GM23338 (cell line): ENCODE measurements at regions not wholly inside any gene's neighbourhood (a gene's known extent, or its start where the extent isn't known, plus 50 kb on each side); places are given as distances from the start of the nearest gene placed in this dataset.

Experiments
- CREB1 ChIP-seq: fragments of 250-450 bp; sonication (Bioruptor Pico); IDR thresholded peaks from 2 replicates; pipeline ENCODE4 v1.5.0; 2020; ENCODE audit warnings: low read depth, mild to moderate bottlenecking, moderate library complexity
- CTCF ChIP-seq, 2 experiments: fragments of 200-600 bp in 1 of 2; sonication (generic) in 1 of 2; conservative IDR thresholded peaks; 2 replicates each; pipeline versions ENCODE4 v1.5.1 to v1.6.1; 2016 to 2017; ENCODE audit warnings: antibody characterized with exemption in 2 of 2, low read depth in 2 of 2, mild to moderate bottlenecking in 2 of 2, moderate library complexity in 1 of 2
- EZH2 ChIP-seq: fragments of 200-600 bp; sonication (generic); IDR thresholded peaks from one replicate; pipeline ENCODE4 v1.8.0; 2017; ENCODE audit warnings: antibody characterized with exemption, mild to moderate bottlenecking, low read depth; ENCODE audit not compliant: unreplicated experiment
- EZH2phosphoT487 ChIP-seq: fragments of 200-600 bp; sonication (generic); IDR thresholded peaks from one replicate; pipeline ENCODE4 v1.8.1; 2018; ENCODE audit warnings: antibody characterized with exemption; ENCODE audit not compliant: unreplicated experiment
- NANOG ChIP-seq: IDR thresholded peaks from 2 replicates; pipeline ENCODE4 v1.6.1; 2016; ENCODE audit warnings: antibody characterized with exemption, borderline replicate concordance
- POLR2AphosphoS5 ChIP-seq: IDR thresholded peaks from 2 replicates; pipeline ENCODE4 v1.6.1; 2016; ENCODE audit warnings: antibody characterized with exemption, low read depth

- no peak for TF ChIP-seq EZH2
- TF ChIP-seq CTCF (conservative IDR thresholded peaks at IDR 0.05; ENCODE audit: low read depth in 2 of 2): no peak
- TF ChIP-seq NANOG: no peak
- no peak for TF ChIP-seq CREB1 (CRISPR knock-in tag)
- no peak for TF ChIP-seq POLR2AphosphoS5
- no peak for TF ChIP-seq EZH2phosphoT487
These were observed 72.9 kb upstream of the FBXO28 start for GRCh38 chr1:224041032-224041431.
